ENCODE measurements at regions not wholly inside any gene's neighbourhood (a gene's known extent, or its start where the extent isn't known, plus 50 kb on each side); places are given as distances from the start of the nearest gene placed in this dataset.

GRCh38 chr16:85988306-85988705 is 89.3 kb downstream of the IRF8 start:
- Histone ChIP-seq H3K9me3 (ENCODE audit: severe bottlenecking) (no peaks in the 10 kb centered on the region), H3K4me3 (ENCODE audit: low read depth, low read length) (no peak overlapping the region), H3K27ac (no peak overlapping the region), H3K27me3 (ENCODE audit: insufficient read depth, low read depth, severe bottlenecking) (no peaks in the 10 kb centered on the region), H3K36me3 (no peaks in the 10 kb centered on the region)
- no peak for DNase-seq
- TF ChIP-seq CTCF (IDR thresholded peaks at IDR 0.05; ENCODE audit: low read depth, low read length): no peak

GRCh38 chr16:85988723-85989313 is 89.9 kb downstream of the IRF8 start:
- H3K27ac ChIP-seq: no peak overlapping the region
- H3K27me3 ChIP-seq (ENCODE audit: insufficient read depth, low read depth, severe bottlenecking): no peaks in the 10 kb centered on the region
- DNase-seq: no peak

GRCh38 chr16:85989376-85989775 is 90.4 kb downstream of the IRF8 start:
- no peaks in the 10 kb centered on the region for H3K36me3 ChIP-seq
- no peak for TF ChIP-seq CTCF (IDR thresholded peaks at IDR 0.05; ENCODE audit: low read depth, low read length)
- H3K27ac ChIP-seq: no peak overlapping the region
- H3K9me3 ChIP-seq (ENCODE audit: severe bottlenecking): no peaks in the 10 kb centered on the region
- DNase-seq: no peak
- H3K4me3 ChIP-seq (ENCODE audit: low read depth, low read length): no peak overlapping the region
- H3K27me3 ChIP-seq (ENCODE audit: insufficient read depth, low read depth, severe bottlenecking): no peaks in the 10 kb centered on the region

More at GRCh38 chr16:85988723-85989313, 89.9 kb downstream of the IRF8 start:
- no peak for TF ChIP-seq CTCF (IDR thresholded peaks at IDR 0.05; ENCODE audit: low read depth, low read length)
- Histone ChIP-seq H3K4me3 (ENCODE audit: low read depth, low read length) (no peak overlapping the region), H3K9me3 (ENCODE audit: severe bottlenecking) (no peaks in the 10 kb centered on the region), H3K36me3 (no peaks in the 10 kb centered on the region)

GRCh38 chr16:85989863-85990643 is 91.1 kb downstream of the IRF8 start:
- Histone ChIP-seq H3K9me3 (ENCODE audit: severe bottlenecking) (no peaks in the 10 kb centered on the region), H3K36me3 (no peaks in the 10 kb centered on the region), H3K27me3 (ENCODE audit: insufficient read depth, low read depth, severe bottlenecking) (no peaks in the 10 kb centered on the region), H3K27ac (no peak overlapping the region), H3K4me3 (ENCODE audit: low read depth, low read length) (no peak overlapping the region)
- no peak for TF ChIP-seq CTCF (IDR thresholded peaks at IDR 0.05; ENCODE audit: low read depth, low read length)
- DNase-seq: no peak

GRCh38 chr16:85990861-85991301 is 91.9 kb downstream of the IRF8 start:
- Histone ChIP-seq H3K9me3 (ENCODE audit: severe bottlenecking) (no peaks in the 10 kb centered on the region), H3K36me3 (no peaks in the 10 kb centered on the region), H3K27ac (no peak overlapping the region), H3K27me3 (ENCODE audit: insufficient read depth, low read depth, severe bottlenecking) (no peaks in the 10 kb centered on the region), H3K4me3 (ENCODE audit: low read depth, low read length) (no peak overlapping the region)
- TF ChIP-seq CTCF (IDR thresholded peaks at IDR 0.05; ENCODE audit: low read depth, low read length): no peak
- no peak for DNase-seq
